Esophagus squamous epithelium (tissue), 5 donors: ENCODE measurements at regions not wholly inside any gene's neighbourhood (a gene's known extent, or its start where the extent isn't known, plus 50 kb on each side); places are given as distances from the start of the nearest gene placed in this dataset.
"Not testable (repeated sequence)": the region's sequence is repeated elsewhere in the genome, so short reads cannot be mapped to it uniquely, and the experiment has no call there.

ENCODE experiments used
- DNase-seq: peaks from one replicate; lab custom pipeline; 2025; lab: John Stamatoyannopoulos, UW
- H3K27ac ChIP-seq, 4 donors: fragments of 200-600 bp; sonication (generic); one replicate each; pipeline ENCODE4 v1.5.1; 2016 to 2019; ENCODE audit warnings: mild to moderate bottlenecking in 1 of 4
- H3K27me3 ChIP-seq, 4 donors: fragments of 200-600 bp; sonication (generic); 1 replicate in 3 of 4; 2 replicates in 1 of 4; pipeline versions ENCODE4 v1.5.1 to v1.6.0; 2017 to 2021; ENCODE audit warnings: antibody characterized with exemption in 1 of 4
- H3K36me3 ChIP-seq, 3 donors: fragments of 200-600 bp; sonication (generic); one replicate each; pipeline ENCODE4 v1.5.1; 2016 to 2019
- H3K4me1 ChIP-seq, 3 donors: fragments of 200-600 bp; sonication (generic); one replicate each; pipeline ENCODE4 v1.5.1; 2017 to 2019
- H3K4me3 ChIP-seq, 4 donors: fragments of 200-600 bp; sonication (generic); 1 replicate in 3 of 4; 2 replicates in 1 of 4; pipeline ENCODE4 v1.5.1; 2016 to 2019; ENCODE audit warnings: mild to moderate bottlenecking in 2 of 4, moderate library complexity in 1 of 4
- H3K9me3 ChIP-seq, 3 donors: fragments of 200-600 bp; sonication (generic); one replicate each; pipeline ENCODE4 v1.5.1; 2016 to 2019
- CTCF ChIP-seq, 6 experiments: fragments of 450-650 bp in 4 of 6; fragments of 200-600 bp in 2 of 6; sonication (generic) in 2 of 6; IDR thresholded peaks; one replicate each; pipeline ENCODE4 v1.5.1; 2016 to 2019; ENCODE audit warnings: antibody characterized with exemption in 6 of 6, mild to moderate bottlenecking in 4 of 6, moderate library complexity in 4 of 6
- POLR2A ChIP-seq, 4 donors: fragments of 450-650 bp; IDR thresholded peaks; one replicate each; pipeline ENCODE4 v1.6.1; 2017; ENCODE audit warnings: antibody characterized with exemption in 4 of 4, mild to moderate bottlenecking in 4 of 4, moderate library complexity in 3 of 4
- WGBS, 2 donors: methylation state at CpG; one replicate each; pipeline ENCODE4 v1.1.5; 2018; 5-methylcytosine and 5-hydroxymethylcytosine counted together
- intact Hi-C: fragments of 100-400 bp; cut with DNase I; formaldehyde crosslinking; loops from one replicate; pipeline ENCODE4 v1.15.0; 2022
- donor health status: DM: yes; HTN: yes; CAD: no.

DNA sequence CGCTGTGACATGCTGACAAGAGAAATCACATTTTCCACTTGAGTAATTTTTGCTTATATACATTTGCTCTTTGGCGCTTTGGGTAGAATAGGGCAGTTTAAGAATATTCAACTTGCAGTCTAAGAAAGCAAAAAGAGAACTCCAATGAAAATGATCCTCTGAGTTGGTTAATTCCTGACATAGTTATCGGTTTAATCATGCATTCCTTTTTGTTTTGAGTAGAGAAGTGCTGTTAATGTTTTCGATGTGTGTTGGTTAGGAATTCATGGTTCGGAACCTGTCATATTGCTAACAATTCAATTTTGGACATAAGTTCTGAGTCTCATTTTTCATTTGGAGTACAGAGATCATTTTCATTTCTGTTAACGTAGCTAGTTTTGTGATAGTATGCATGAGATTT, 700.6 kb upstream of the PITX2 start:
- H3K4me1 ChIP-seq = no peaks in the 10 kb centered on the region
- no peaks in the 10 kb centered on the region for H3K9me3 ChIP-seq
- no peaks in the 10 kb centered on the region for H3K27me3 ChIP-seq
- no peak overlapping the region for H3K27ac ChIP-seq
- no peak for DNase-seq
- no peak overlapping the region for H3K4me3 ChIP-seq
- intact Hi-C loops = no loop called here
- no peak for TF ChIP-seq CTCF (IDR thresholded peaks at IDR 0.05)
- no peak for TF ChIP-seq POLR2A (IDR thresholded peaks at IDR 0.05)
- no peaks in the 10 kb centered on the region for H3K36me3 ChIP-seq
- 57 to 61% methylated on average over 6 of the region's 6 CpGs for WGBS, 2 donors

DNA sequence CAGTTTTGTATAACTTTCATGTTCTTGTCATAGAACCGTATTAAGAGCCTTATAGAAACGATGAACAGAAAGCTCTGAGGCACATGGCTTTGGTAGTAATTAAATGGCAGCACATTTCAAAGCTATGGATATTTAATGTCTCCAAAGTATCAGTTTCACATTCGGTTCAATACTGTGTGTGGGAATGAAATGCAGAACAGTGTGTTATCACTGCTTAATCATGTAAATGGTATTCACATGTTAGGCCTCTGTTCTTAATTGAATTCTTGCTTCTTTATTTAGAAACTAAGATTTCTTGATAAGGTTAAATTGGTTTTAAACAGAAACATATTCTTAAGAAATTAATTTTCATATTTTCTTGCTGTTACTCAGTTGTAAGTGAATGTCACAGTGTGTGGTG, 701.0 kb upstream of the PITX2 start:
- WGBS, 2 donors = 66 to 80% methylated on average over 3 of the region's 3 CpGs
- intact Hi-C loops = no loop called here
- no peak overlapping the region for H3K4me3 ChIP-seq
- no peak overlapping the region for H3K27ac ChIP-seq
- H3K4me1 ChIP-seq = no peaks in the 10 kb centered on the region
- H3K9me3 ChIP-seq = no peaks in the 10 kb centered on the region
- H3K36me3 ChIP-seq = no peaks in the 10 kb centered on the region
- TF ChIP-seq CTCF (IDR thresholded peaks at IDR 0.05) (no peak), POLR2A (IDR thresholded peaks at IDR 0.05) (no peak)
- H3K27me3 ChIP-seq = no peaks in the 10 kb centered on the region
- no peak for DNase-seq

DNA sequence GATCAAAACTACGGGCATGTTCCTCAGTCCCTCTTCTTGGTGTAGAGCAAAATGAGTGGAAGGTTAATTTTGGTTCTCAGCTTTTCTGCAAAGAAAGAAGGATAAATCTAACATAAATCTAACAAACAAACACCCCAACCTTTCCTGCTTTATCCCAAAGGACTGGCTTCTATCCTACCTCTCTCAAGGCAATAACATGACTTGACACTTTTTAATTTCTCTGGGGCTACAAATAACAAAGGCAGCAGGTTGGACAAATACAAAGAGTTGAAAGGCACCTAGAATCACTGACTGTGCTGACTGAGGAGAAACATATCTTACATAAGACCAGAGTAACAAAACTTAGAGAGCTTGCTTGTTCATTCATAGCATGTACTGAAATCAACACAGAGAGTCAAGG, 703.6 kb upstream of the PITX2 start:
- Histone ChIP-seq H3K36me3 (no peaks in the 10 kb centered on the region), H3K27me3 (no peaks in the 10 kb centered on the region), H3K4me3 (no peak overlapping the region), H3K4me1 (no peaks in the 10 kb centered on the region), H3K9me3 (no peaks in the 10 kb centered on the region), H3K27ac (no peak overlapping the region)
- DNase-seq = no peak
- 64 to 72% methylated on average over 1 of the region's 1 CpG for WGBS, 2 donors
- TF ChIP-seq POLR2A (IDR thresholded peaks at IDR 0.05) (no peak), CTCF (IDR thresholded peaks at IDR 0.05) (no peak)
- intact Hi-C loops = no loop called here

DNA sequence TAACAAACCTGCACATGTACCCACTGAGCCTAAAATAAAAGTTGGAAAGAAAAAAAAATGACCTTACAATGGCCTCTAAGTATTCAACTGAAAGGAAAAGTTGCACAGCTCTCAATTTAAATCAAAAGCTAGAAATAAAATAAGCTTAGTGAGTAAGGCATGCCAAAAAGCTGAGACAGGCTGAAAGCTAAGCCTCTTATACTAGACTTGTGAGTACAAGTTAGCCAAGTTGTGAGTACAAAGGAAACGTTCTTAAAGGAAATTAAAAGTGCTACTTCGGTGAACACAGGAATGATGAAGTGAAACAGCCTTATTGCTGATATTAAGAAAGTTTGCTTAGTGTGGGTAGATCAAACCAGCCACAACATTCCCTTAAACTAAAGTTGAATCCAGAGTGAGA, 707.9 kb upstream of the PITX2 start:
- WGBS, 2 donors = 14 to 23% methylated on average over 2 of the region's 2 CpGs
- no peak for DNase-seq
- Histone ChIP-seq H3K4me3 (no peak overlapping the region), H3K4me1 (no peaks in the 10 kb centered on the region), H3K27me3 (no peaks in the 10 kb centered on the region), H3K27ac (no peak overlapping the region), H3K9me3 (no peaks in the 10 kb centered on the region), H3K36me3 (no peaks in the 10 kb centered on the region)
- no peak for TF ChIP-seq CTCF (IDR thresholded peaks at IDR 0.05)
- no peak for TF ChIP-seq POLR2A (IDR thresholded peaks at IDR 0.05)
- intact Hi-C loops = no loop called here

GRCh38 chr4:111334361-111334760, 711.5 kb upstream of the PITX2 start:
- no peak overlapping the region for H3K4me3 ChIP-seq
- DNase-seq = no peak
- intact Hi-C loops = no loop called here
- no peak overlapping the region for H3K27ac ChIP-seq
- H3K9me3 ChIP-seq = no peaks in the 10 kb centered on the region
- no peaks in the 10 kb centered on the region for H3K27me3 ChIP-seq
- TF ChIP-seq CTCF (IDR thresholded peaks at IDR 0.05) (no peak), POLR2A (IDR thresholded peaks at IDR 0.05) (no peak)
- no peaks in the 10 kb centered on the region for H3K4me1 ChIP-seq
- no peaks in the 10 kb centered on the region for H3K36me3 ChIP-seq

- H3K4me3 ChIP-seq, H3K27ac ChIP-seq, H3K4me1 ChIP-seq, H3K36me3 ChIP-seq, H3K27me3 ChIP-seq, intact Hi-C loops, H3K9me3 ChIP-seq, DNase-seq: not testable (repeated sequence)
- WGBS, 2 donors = 0 to 65% methylated on average over 1 to 17 of the region's 18 CpGs
These were observed 714.5 kb upstream of the PITX2 start for GRCh38 chr4:111337186-111337876.
